COLO668 (cell line): ENCODE measurements at regions not wholly inside any gene's neighbourhood (a gene's known extent, or its start where the extent isn't known, plus 50 kb on each side); places are given as distances from the start of the nearest gene placed in this dataset.

Source experiments
- DNase-seq: peaks from one replicate; lab custom pipeline; 2025; ENCODE audit not compliant: unreplicated experiment; lab: John Stamatoyannopoulos, UW

DNA sequence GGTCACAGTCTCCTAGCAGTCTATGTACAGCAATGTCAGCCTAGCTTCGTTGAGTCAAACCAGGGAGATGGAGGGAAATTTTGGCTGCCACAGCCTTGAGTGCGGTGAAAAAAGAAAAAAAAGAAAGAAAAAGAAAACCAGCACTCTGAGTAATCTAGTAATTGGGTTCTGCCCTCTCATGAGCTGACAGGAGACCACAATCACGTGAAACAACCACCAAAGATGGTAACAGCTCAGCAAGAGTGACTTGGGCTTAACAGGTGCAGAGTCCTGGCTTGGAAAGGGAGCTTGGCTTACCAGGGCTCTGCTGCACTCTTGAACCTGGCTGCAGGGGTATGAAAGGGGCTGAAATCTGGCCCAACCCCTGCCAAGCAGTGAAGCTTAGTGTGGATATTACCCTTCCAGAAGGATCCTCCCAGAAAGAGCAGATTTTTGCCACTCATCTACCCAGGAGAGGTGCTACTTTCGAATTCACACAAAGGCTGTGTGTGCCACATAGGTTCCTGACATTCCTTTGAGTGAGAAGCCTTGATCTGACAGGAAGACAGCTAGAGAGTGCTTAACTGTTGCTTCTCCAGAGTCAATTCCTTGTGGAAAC is 350.3 kb downstream of the PTTG2 start:
- no peak for DNase-seq

- DNase-seq: no peak
Observed at GRCh38 chr4:38311495-38312126, 351.4 kb downstream of the PTTG2 start.

DNA sequence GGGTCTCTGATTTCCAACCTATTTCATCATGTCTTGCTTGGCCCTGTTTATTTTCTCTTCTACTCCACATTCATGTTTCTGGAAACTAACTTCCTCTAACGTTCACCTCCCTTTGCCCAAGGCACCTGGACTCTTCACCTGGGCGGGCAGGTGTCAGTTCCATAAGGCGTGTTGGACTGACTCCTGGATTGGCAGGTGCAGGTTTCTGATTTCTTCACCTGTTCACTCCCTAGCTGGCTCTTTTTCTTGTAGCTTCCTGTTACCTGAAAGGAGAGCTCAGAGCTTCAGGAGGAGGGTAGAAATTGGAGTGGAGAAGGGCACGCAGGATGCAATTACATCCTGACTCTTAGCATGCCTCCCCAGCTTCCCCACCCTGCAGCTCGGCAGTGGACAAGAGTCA is 350.8 kb upstream of the KLF3 start:
- DNase-seq: peak; percentile 91

DNA sequence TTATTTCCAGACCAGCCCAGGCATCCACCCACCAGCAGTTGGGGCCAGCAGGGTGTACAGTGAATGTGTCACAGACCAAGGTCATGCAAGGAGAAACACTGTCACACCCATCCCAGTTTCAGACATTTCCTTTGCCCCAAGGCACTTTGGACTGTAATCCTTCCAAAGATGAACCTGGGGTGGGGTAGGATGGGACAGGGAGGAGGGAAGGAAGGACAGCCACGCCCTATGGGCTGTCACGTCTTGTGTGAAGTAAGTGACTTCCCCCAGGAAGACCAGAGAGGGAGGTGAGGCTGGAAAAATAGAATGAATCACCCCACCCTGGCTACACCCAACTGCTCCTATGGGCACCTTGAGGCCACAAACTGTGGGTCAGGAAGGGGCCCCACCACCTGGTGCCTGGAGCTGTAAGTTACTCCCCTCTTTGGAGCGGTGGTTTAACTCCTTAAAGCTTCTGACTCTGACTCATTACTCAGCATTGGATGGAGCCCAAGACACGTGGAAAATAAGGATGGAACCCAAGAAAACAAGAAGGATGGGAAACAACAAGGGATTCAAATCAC is 349.9 kb upstream of the KLF3 start:
- DNase-seq: no peak

- peak; percentile 61 for DNase-seq
Observed at GRCh38 chr4:38314663-38315062, 349.3 kb upstream of the KLF3 start.

DNA sequence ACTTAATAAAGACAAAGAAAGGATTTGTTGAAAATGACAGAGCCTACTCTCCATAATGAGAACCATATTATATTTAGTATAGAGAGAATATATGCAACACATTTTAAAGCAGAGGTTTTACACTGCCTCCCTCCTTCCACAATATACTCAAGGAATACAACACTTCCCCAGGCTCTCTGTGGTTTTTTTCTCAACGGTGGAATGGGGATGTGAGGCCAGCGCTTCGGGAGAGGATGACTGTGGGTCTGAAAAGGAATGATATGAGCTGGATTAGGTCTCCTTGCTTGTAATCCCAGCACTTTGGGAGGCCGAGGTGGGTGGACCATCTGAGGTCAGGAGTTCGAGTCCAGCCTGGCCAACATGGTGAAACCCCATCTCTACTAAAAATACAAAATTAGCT is 348.7 kb upstream of the KLF3 start:
- no peak for DNase-seq

GRCh38 chr4:38316045-38316444 is 348.0 kb upstream of the KLF3 start:
- no peak for DNase-seq

DNA sequence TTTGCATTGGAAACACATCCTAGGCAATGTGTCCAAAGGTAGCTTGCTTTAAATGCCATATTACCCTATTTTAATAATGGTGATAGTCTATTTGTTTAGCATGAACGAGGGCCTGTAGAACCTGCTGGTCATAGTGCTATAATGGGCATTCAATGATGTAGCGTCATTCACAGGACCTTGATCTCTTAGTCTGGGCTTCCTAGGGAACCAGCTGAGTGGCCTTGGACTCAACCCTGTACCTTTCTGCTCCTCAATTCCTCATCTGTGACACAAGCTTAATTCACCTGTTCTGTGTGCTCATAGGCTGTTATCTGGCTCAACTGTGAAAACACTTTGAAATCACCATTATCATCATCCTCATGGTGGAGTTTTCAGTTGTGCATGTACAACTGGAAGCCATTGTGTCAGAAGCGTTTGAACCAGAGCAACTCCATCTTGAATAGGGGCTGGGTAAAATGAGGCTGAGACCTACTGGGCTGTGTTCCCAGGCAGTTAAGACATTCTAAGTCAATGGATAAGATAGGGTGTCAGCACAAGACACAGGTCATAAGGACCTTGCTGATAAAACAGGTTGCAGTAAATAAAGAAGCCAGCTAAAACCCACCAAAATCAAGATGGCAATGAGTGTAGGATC is 346.8 kb upstream of the KLF3 start:
- DNase-seq: no peak

DNA sequence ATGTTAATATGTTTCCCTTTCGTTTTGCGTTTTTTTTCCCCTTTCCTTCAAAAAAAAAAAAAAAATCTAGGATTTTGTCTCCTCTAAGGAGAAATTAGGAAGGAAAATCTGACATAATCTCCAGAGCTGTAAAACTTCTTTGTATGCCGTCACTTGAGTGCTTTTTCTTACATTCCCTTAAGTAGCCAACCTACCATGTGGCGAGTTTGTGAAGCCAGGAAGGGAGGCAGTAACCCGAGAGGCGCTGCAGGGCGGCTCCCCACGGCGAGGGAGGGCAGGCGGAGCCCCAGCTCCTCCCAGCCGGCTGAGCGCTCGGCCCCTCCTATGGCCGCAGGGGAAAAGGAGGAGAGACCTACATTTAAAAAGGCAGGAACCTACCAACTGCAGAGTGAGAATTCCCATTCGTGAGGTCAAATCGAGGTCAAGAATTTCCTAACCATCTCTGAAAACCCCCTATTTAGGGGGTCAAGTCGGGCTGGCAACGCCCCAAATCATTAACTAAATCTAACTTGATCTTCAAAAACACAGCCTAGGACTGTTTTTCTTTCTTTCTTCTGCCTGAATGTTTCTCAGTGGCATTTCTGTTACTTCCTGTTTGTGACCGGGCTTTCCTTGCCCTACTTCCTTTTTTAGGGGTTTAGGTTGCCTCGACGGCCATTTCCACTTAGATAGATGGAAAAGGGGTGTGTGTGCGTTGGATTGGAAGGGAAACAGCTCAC is 345.1 kb upstream of the KLF3 start:
- peak; percentile 93 for DNase-seq

GRCh38 chr4:38319456-38320342 is 344.3 kb upstream of the KLF3 start:
- DNase-seq: peak; percentile 83

DNA sequence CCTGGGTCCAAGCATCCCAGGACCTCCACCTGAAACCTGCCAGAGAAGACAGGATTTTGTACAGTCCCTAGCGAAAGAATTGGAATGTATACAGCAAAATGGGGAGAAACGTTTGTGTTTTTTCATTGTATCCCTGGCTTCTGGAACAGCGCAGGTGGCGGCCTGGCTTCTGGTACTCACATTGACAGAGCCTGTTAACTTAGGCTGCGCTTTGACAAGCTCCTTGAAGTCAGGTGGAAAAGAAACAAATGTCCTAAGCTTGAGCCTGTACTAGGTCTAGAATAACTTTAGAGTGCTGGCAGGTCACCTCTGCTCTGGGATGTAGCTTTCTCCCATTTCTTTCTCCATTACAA is 343.7 kb upstream of the KLF3 start:
- no peak for DNase-seq

DNA sequence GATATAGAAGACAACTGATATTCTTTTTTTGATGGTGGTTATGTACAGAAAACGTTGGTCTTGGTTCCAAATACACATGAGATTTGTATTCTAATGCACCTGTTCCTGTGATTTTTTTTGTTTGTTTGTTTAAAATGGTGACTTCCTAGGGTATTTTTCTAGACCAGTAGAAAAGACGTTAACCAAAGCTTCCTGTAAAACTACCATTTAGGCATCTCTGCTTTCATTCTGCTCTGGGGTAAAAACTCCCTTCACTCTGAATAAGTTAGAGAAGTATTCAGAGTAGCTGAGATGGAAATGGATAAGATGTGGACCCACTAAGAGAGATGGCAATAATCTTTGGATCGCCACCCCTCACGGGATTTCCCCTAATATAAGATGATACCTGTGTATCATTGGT is 343.2 kb upstream of the KLF3 start:
- DNase-seq: no peak

- no peak for DNase-seq
Observed at GRCh38 chr4:38322714-38323113, 341.3 kb upstream of the KLF3 start.

DNA sequence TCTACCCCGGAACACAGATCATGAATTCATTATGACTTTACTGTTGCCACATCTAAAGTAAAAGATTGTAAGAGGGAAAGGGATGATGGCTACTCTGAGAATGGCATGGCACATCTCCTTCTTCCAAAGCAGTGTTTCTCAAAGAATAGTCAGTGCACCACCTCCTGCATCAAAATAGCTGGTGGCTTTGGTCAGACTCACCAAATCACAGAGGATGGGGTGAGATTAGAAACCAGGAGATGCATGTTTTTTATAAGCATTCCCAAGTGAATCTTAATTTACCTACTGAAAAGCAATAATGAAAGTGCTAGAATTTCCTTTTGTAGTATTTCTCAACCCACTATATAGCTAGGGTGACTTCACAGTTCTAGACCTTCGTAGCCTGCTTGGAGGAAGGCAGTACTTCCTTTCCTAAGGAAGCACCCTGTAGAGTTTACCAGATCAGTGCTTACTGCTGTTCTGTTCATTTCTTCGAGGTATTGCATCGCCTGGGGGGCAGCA is 340.8 kb upstream of the KLF3 start:
- no peak for DNase-seq

- no peak for DNase-seq
Observed at GRCh38 chr4:38324861-38325628, 339.0 kb upstream of the KLF3 start.

DNA sequence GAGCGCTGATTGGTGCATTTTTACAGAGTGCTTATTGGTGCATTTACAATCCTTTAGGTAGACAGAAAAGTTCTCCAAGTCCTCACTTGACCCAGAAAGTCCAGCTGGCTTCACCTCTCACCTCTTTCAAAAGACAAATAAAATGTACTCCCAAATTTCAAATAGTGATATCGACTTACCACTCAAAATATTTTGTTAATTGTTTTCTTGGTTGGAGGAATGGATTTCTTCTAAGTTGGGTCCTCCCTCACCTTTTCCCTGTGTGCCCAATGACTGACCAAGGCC is 338.4 kb upstream of the KLF3 start:
- DNase-seq: no peak

DNA sequence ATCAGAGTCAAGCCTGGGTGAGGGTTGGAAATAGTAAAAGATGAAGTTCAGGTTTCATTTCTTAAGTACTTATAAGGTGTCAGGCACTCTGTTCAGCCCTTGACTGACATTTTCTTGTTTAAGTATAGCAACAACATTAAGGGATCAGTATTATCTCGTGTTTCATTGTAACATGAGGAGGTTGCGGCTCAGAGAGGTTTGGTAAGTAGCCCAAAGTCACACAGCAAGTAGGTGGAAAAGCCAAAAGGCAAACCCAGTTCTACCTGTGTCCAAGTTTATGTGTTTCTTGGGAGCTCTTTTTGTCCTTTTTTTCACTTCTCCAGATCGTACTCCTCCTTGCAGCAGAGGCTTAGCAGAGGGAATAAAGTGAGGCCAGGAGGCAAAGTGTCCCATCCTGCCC is 337.5 kb upstream of the KLF3 start:
- DNase-seq: no peak

- DNase-seq: no peak
Observed at GRCh38 chr4:38327174-38327573, 336.8 kb upstream of the KLF3 start.

DNA sequence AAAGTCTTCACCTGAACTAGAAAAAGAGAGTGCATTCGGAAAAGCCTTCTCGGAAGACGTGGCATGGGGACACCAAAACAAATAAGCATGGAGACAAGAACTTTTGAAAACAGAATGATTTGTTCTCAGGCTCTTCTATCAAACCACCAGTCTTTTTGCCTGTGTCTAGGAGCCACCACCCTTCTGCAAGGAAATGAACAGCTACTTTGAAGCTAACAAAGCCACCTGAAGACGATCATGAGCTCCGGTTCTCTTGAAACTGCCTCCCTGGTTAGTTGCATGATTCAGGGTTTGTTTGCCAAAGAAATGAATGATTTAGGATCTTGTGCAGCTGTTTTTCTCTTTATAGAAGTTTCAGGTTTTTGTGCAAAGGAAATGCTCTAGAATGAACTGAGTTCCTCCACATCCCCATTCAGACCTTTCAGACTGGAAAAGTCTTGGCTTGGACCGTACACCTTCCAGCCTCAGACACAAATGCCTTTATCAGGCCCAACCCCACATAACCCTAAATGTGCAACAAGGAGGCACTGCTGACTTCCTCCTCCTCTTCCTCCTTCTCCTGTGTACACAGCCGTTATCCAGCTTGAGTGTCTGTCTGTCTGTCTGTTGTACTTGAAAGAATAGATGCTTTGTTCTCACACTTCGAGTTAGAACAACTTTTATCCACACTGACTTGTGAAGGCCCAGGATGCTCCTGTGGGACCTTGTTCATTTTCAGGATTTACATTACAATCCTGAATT is 334.8 kb upstream of the KLF3 start:
- DNase-seq: no peak
